Lower leg skin (tissue), 3 donors: ENCODE measurements at regions not wholly inside any gene's neighbourhood (a gene's known extent, or its start where the extent isn't known, plus 50 kb on each side); places are given as distances from the start of the nearest gene placed in this dataset.

Source experiments
- CTCF ChIP-seq, 3 donors: fragments of 450-650 bp; IDR thresholded peaks; one replicate each; pipeline ENCODE4 v1.5.1; 2016; ENCODE audit warnings: antibody characterized with exemption in 3 of 3, mild to moderate bottlenecking in 3 of 3, moderate library complexity in 2 of 3
- POLR2A ChIP-seq, 2 donors: fragments of 450-650 bp; IDR thresholded peaks; one replicate each; pipeline ENCODE4 v1.6.1; 2016 to 2017; ENCODE audit warnings: antibody characterized with exemption in 2 of 2, mild to moderate bottlenecking in 1 of 2, moderate library complexity in 1 of 2

DNA sequence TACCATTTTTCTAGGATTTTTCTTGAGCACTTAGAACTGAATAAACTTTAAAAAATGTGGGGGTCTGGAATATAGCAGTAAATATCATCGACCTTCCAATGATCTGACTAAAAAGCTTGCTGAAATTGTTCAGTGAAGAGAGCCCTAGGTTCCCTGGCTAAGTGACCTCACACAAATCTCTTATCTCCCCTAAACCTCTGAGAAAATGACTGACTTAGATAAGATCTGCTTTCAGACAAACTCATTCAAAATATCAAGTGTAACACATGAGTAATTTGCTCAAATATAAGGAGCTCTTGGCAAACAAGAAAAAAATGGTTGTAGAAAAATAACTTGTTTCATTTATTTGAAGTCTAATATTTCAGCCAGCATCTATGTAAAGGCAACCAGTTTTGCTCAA is 441.7 kb upstream of the SLIT2 start:
- TF ChIP-seq CTCF (IDR thresholded peaks at IDR 0.05) = no peak
- TF ChIP-seq POLR2A (IDR thresholded peaks at IDR 0.05) = no peak
